Myocyte (in vitro differentiated cells): ENCODE measurements at regions not wholly inside any gene's neighbourhood (a gene's known extent, or its start where the extent isn't known, plus 50 kb on each side); places are given as distances from the start of the nearest gene placed in this dataset.

ENCODE experiments used
- DNase-seq: peaks from one replicate; pipeline ENCODE4 v3.0.0-alpha.2; 2012; ENCODE audit warnings: low read depth

DNA sequence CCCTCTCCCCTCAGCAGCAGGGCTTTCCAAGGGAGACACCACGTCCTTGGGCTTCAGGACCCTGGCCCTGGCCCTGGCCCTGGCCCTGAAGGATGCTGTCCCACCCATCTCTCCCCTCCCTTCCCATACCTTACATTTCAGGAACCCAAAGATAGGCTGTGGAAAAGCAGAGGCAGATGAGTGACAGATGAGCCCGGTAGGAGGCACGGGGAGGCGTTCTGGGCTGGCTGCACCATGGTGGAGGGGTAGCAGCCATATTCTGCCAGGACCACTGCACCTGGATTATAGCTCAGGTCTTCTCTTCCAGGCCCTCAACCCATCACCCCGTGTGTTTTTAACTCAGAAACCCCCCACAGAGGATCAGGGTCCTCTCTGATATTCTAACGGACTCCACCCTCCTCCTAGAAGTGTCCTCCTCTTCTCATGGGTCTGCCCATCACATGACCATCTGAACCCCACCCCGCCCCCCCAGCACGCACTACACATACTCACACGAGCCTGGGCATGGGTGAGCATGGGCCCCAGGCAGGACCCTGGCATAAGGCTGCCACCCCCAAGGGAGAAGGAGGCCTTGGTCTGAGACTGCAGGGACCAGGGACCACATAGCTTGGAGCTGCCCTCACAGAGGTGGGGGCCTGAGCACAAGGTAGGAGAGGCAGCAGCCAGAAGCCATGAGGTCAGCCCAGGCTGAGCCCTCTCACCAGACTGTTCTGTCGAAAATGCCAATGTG is 220.8 kb upstream of the CDH4 start:
- DNase-seq, result no peak

DNA sequence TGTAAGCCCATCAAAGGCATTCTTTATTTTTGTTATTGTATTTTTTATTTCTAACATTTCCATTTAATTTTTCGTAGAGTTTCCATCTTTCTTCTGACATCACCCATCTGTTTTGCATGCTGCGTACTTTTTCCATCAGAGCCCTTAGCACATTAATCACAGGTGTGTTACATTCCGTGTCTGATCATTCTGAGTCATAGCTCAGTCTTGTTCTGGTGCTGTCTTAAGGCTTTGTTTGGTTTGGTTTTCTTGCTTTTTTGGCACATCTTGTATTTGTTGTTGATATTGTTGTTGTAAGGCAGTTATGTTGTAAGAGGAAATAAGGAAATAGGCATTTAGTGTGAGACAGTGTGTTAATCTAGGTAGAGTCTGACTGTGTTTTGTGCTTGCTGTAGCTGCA is 214.6 kb upstream of the CDH4 start:
- no peak for DNase-seq

DNA sequence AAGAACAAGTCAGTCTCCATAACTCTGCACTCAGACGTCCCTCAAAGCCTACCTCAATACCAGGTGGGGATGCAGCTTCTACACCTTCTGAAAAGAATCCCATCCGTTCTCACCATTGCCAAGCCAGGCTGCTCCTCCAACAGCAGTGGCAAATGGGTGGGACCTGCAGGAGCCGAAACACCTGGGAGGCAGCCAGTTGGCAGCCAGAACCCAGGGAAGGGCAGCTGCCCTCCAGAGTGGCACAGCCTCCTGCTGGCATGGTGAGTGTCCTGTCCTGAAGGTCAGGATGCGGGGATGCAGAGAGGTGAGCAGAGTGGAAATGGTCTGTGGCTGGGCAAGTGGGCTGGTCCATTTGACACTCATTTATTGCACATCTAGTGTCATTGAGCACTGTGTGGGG is 210.6 kb upstream of the CDH4 start:
- no peak for DNase-seq

DNA sequence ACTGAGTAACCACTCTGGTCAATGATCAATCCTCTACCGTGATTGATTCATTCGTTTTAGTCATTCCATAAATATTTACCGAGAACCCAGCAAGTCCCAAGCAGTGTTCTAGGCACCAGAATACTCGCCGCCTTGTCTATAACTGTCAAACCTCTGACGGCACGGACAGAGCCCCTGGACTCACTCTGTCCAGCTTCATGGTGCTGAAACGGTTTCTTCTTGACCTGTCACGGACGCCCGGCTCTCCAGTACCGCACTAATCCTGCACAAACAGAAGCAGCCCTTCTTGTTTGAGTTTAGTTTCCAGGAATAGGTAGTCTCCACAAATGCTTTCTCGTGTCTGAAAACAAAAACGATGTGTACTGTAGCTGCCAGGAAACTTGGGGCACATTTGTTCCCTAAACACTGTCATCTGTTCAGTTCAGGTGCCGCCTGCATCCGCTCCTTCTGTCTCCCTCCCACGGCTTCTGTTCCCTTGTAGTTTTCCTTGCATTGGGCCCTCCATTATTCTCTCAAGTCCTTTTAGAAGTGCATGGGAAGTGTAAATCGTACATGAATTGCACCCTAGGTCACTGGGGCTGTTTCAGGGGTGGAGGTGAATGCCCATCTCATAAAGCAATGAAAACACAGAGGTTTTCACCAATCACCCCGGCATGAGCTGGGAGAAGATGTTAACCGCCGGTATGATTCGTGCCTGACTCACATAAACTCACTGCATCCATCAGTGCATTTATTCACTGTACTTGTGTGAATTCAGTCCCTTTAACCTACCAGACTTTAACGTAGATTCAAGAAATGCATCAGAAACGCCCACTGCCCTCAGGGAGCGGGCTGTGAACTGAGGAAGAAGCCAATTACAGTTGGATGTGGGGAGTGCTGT is 209.3 kb upstream of the CDH4 start:
- DNase-seq, result no peak

DNA sequence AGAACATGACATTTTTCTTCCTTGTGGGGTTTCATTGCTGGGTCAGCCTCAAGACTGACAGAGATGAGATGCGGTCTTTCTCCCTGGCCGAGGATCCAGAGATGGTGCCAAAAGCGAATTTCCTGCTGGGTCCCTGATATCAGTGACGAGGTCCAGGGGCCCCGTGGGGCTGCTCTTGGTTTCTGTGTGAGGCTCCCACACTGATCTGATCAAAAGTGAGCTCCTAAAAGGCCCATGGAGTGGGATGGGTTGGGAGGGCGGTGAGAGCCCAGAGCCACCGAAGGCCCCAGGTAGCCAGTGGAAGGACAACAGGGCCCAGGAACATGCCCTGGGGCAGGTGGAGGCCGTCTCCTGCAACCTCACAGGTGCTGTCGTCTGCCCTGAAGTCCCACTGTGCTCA is 208.4 kb upstream of the CDH4 start:
- DNase-seq, result no peak

DNA sequence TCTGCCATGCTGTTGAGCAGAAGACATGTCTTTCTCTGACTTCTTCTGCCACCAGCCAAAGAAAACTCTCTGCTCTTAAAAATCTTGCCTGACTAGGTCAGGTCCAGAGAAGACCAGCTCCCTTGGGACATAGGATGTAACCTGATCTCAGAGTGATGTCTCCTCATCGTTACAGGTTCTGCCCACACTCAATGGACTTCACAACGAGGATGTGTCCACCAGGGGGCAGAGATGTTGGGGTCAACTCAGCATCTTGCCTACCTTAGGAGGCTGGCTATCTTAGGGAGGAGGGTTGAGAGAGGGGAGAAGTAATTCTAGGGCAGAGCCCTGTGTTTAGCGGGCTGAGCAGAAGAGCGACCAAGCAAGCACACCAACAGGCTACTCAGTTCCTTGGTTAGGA is 207.6 kb upstream of the CDH4 start:
- DNase-seq, result no peak

DNA sequence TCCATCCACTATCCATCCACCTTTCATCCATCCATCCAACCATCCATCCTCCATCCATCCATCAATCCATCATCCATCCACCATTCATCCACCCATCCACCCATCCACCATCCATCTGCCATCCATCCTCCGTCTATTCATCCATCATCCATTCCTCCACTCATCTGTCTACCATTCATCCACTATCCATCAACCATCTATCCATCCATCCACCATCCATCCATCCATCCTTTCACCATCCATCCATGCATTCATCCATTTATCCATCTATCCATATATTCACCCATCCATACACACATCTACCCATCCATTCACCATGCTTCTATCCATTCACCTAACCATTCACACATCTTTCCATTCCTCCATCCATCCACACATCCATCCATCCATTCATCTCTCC is 207.0 kb upstream of the CDH4 start:
- no peak for DNase-seq

DNA sequence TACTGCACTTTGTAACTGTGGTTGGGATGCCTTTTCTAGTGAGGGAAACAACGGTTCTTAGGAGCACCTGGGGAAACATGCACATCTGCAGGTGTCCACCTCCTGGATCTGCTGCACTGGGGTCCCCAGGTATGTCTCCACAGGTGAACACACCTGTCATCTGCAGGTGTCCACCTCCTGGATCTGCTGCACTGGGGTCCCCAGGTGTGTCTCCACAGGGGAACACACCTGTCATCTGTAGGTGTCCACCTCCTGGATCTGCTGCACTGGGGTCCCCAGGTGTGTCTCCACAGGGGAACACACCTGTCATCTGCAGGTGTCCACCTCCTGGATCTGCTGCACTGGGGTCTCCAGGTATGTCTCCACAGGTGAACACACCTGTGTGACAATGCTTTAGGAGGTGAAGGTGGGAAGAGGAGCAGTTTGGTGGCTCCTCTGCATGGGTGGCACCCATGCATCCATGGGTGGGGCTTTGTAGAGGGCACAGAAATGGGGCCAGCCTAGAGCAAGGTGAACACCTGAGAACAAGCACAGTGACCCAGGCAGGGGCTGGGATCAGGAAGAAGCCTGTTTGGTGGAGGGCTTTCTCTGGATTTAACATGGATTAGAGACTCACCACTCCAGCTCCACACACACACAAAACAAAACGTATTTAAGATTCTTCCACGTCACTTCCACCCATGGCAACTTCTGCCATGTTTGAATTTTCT is 206.0 kb upstream of the CDH4 start:
- no peak for DNase-seq

DNA sequence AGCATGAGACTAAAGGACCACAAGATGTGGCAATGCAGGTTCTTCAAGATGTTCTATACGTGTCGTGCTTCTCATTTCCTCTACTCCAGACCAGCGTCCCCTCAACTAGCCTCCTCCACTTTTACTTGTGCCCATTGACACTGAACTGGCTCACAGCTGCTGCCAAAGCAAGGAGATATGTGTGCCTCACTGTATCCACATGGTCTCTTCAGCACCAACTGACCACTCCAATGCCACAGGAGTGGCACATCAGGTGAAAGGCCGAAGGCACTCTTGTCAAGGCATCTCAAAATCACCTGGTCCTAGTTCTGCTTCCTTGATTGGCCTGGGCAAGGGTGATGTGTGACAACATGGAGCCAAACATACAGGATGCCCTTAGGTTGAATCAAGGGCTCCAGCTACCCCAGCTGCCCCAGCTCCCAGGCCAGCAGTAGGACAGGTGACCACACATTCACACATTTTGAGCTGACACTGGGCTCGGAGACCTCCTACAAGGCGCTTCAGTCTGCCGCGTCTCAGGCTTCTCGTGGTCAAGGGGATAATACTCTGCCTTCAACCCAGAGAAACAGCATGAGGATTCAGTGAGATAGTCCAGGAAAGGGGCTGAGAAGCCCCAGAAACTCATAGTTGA is 205.2 kb upstream of the CDH4 start:
- no peak for DNase-seq

DNA sequence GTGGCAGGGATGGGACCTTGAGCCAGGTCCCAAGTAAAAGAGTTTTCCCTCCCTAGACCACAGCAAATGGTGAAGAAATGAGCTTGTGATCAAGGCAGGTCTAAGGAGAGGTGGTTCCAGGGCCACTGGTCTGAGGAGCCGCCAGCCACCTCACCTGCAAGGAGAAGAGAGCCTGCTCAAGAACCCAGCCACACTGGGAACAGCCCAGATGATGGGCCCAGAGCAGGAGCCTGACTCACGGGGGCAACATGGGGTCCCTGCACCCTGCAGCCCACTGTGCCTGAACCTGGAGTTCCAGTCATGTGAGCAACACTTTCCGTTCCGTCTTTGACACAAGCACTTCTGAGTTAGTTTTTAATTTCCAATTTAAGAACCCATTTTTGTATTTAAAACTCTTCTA is 204.5 kb upstream of the CDH4 start:
- DNase-seq, result no peak

DNA sequence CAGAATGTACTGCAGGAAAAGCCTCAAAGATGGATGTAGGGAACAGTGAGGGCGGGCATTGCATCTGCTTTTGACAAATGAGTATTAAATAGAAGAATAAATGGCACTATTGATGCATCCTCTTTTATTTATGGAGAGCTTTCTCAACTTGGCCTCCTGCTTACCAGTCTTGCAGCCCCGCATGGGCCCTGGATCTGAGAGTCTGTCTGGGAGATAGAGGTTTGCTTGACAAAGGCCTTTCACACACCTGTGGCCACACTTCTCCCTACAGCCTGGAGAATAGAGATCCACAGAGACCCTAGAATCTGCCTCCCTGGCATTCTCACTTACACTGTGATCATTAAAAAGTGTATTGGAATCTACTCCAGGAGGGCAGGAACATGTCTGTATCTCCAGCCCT is 203.8 kb upstream of the CDH4 start:
- no peak for DNase-seq

DNA sequence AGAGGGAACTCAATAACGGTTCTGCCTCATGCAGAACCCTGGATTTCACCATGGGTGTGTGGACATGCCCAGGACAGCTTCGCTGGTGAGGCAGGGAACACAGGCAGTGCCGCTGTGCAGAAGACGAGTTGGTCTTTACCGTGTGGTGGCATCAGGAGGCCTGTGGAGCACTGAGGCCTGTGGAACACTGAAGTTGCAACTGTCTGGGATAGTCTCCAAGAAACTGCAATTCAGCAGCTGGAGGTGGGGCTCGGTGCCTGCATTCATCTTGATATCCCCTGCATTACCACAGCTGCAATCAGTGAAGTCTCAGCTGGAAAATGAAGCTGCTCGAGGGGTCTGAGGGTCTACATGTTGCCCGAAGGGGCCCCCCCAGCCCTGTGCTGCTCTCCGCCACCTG is 202.4 kb upstream of the CDH4 start:
- DNase-seq, result no peak

DNA sequence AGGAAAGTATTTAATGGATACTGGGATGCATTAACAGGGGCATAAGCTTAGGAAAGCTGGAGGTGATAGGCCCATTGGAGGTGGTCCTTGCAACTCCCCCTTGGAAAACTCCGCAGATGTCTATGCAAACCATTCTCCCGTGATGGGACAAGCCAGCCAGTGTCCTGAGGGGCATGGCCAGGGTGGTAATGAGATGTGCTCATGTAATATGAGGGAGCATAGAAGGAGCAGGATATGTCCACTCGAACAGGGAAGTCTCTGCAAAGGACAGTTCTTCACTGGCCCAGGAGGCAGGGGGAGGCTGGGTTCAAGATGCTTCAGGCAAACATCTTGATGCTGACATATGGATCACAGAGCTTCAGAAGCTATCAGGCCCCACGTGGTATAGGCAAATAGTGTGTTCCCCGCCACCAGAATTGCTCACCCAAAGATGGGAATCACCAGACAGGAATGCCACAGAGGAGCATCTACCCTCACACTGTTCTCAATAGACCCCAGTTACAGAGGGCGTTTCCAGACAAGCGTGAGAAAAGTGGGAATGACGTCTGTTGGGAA is 201.6 kb upstream of the CDH4 start:
- no peak for DNase-seq

DNA sequence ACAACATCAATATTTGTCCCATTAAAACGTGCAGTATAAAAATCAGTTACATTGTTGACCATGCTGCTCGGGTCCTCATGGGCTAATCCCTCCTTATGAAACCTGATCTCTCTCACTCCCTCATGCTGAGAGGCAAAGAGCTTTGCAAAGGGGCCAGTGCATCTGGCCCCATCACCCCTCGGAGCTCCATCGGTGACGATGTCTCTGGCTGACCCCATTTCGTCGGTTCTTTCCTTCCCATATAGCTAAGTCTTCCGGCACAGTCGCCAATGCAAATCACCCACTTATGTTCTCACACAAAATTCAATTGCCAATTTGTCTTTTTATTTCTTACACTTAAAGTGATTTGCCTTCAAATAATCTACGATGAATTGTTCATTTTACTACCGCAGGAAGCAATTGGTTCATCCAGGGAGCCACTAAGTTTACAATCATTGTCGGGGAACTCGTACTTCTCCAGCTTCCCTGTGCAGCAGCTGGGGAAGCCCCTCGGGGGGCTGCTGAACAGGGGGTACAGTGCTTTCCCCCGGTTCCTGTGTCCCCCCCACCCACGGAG is 199.8 kb upstream of the CDH4 start:
- no peak for DNase-seq

DNA sequence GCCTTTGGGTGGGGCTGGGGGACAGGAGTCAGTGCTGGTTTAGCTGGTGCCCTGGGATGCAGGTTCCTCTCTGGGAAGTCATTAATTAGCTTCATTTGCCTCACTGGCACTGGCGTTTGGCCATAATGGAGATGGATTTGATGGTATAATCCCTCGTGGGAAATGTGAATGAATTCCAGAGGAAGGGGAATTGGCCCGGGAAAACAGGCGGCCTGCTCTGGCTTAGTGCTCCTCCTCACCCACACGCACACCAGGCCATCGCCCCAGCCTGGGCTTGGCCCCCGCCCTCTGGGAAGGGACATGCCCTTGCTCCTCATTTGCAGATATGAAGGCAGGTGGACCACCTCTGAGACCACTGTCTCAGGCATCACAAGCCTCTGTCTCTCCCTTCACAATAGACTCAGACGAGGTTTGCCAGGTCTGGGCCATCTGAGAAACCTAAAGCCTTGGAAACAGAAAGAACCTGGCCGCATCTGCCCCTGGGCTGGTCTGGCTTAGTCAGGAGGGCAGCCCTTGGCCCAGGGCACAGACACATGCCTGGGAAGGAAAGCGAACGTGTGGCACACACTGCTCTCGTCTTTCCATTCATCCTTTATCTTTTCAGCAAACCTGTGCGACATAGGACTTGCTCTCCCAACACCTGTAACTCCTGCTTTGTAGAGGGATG is 199.2 kb upstream of the CDH4 start:
- DNase-seq, result no peak

DNA sequence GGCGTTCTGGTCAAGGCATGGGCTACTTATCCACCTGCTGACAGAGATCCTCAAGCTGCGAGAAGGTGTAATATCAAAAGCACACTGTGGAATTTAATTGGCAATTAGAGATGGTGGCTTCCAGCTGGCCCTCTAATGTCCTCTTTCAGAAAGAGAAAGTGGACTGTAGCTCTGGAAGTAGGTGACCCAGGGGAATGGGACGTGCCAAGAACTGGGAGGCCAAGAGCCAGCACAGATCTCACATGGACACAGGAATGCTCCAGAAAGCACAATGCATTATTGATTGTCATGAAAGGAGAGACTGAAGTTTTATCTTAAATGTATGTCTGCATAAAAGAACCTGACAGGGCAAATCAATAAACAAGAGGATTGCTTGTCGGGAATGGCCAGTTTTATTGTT is 198.6 kb upstream of the CDH4 start:
- DNase-seq, result no peak

DNA sequence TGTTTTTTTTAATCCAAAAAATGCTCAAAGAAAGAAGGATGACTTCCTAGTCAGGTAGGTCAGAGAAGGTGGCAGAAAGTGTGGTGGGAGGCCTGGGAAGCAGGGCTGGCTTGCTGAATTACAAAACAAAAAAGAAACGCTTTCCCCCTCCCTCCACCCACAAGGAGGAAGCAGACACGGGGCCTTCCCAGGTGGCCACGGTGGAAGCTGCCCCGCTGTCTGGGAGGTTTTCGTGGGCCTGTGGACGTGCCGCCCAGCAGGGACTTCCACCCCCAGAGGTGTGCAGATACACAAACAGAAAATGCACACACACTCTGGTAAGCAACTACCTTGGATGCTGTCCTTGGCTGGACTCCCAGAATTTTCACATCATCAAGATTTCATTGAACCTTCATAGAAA is 198.2 kb upstream of the CDH4 start:
- DNase-seq, result no peak

DNA sequence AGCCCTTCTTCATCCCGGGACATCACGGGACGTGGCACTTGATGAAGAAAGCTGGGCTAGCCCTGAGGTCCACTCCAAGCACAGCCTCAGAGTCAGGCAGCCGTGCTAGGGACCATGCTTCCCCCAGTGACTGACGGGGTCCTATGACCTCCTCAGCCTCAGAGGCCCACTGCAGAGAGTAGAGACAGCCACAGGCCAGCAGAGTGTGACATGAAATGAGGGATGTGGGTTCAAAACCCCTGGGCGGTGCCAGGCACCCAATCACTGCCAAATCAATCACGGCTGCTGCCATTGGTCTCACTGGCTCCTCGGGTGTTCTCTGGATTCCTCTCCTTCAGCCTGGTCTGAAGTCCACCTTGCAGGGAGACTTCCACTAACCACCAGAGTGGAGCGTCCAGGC is 197.7 kb upstream of the CDH4 start:
- no peak for DNase-seq

DNA sequence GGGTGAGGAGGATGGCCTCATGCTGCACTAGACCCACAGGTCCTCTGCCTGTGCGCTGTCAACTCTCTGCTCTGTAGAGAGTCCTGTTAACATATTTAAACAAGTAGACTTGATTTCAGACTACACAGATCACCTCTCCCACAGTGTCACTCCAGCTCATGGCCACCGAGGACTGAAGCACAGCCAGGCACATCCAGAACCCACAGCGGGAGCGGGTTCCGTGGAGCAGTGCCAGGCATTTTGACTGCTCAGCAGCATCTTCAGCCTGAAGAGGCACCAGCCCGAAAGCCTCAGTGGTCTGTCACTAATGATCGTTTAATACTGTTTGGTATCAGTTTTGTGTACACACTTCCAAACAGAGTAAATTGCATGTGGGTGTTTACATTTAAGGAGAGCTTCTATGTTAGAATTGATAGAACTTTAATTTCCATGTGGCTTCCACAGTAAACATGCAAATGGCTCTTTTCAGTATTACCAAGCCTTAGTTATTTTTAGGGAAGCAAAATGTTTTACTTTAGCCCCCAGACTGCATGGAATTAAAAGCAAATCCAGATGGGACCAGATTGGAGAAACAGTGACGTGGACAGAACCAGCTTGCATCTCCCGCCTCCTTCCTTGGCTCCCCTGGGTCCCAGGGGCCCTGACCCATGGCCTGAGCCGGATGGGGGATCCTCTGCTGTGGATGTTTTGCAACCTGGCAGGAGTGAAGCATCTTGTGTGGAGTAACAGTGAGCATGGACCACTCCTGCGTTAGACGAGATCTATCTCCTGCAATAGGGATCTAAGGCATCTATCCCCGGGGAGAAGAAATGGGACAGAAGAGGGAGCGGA is 196.7 kb upstream of the CDH4 start:
- DNase-seq, result no peak

DNA sequence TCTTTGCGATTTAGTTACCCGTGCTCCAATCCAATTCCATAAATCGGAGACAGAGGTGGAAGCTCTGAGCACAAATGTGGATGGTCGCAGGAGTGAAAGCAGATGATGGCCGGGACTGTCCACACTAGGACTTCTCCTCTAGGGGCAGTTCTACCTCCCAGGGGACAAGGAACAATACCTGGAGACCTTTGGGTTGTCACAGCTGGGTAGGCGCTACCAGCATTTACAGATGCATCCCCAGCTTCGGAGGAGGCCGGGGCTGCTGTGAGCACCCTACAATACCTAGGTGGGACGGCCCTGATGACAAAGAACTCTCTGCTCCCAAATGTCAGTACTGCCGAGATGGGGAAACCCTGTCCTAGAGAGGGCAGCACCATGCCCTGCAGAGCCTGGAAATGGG is 195.9 kb upstream of the CDH4 start:
- DNase-seq, result no peak
